GM12892 (cell line): ENCODE measurements at regions not wholly inside any gene's neighbourhood (a gene's known extent, or its start where the extent isn't known, plus 50 kb on each side); places are given as distances from the start of the nearest gene placed in this dataset.
"Not testable (repeated sequence)": the region's sequence is repeated elsewhere in the genome, so short reads cannot be mapped to it uniquely, and the experiment has no call there.

Experiments used
- POLR2A ChIP-seq: IDR thresholded peaks from 2 replicates; pipeline ENCODE4 v1.6.1; 2011; ENCODE audit warnings: low read depth, low read length, control low read depth
- POLR2AphosphoS5 ChIP-seq: IDR thresholded peaks from 2 replicates; pipeline ENCODE4 v1.6.1; 2011; ENCODE audit warnings: low read depth, low read length, control low read depth
- TAF1 ChIP-seq: IDR thresholded peaks from 2 replicates; pipeline ENCODE4 v1.6.1; 2011; ENCODE audit warnings: low read depth, mild to moderate bottlenecking, control low read depth, low read length, borderline replicate concordance

- TF ChIP-seq POLR2A, POLR2AphosphoS5, TAF1: not testable (repeated sequence)
Measured at GRCh38 chr2:89198026-89198425, 506.6 kb downstream of the RPIA start.
